HCT116 (cell line): ENCODE measurements at regions not wholly inside any gene's neighbourhood (a gene's known extent, or its start where the extent isn't known, plus 50 kb on each side); places are given as distances from the start of the nearest gene placed in this dataset.

Experiments
- ATAC-seq: fragments of 200-7000 bp; cut with Tn5 transposase; 2 replicates; pipeline ENCODE4 v1.9.1; 2020; ENCODE audit warnings: mild to moderate bottlenecking, moderate library complexity
- BruUV-seq: library from RNA; stranded (reverse); fragments of 400-500 nt; replicated peaks from 2 replicates; lab custom pipeline; 2021; lab: Mats Ljungman, UMichigan
- CTCF ChIA-PET: fragments of 300-600 bp; sonication (Branson Sonifier 250); formaldehyde crosslinking; loops from one replicate; lab custom pipeline; 2021; ENCODE audit warnings: antibody characterized with exemption; lab: Charles Lee
- POLR2A ChIA-PET: fragments of 300-600, 350-600 bp; sonication (Branson Sonifier 250); formaldehyde crosslinking; loops from one replicate; lab custom pipeline; 2021; ENCODE audit warnings: antibody characterized with exemption; lab: Charles Lee
- RAD21 ChIA-PET, 2 experiments: fragments of 300-600 bp; sonication (Branson Sonifier 250); formaldehyde crosslinking; loops; one replicate each; lab custom pipeline; 2023; ENCODE audit warnings: low total read pairs in 2 of 2; ENCODE audit not compliant: uncharacterized antibody in 2 of 2, unreplicated experiment in 2 of 2, low non-redundant PET in 1 of 2; lab: Charles Lee
- DNase-seq: peaks from one replicate; pipeline ENCODE4 v3.0.0-alpha.2; 2010; ENCODE audit warnings: low read depth, low spot score
- H2AFZ ChIP-seq: fragments of 200-600 bp; shearing (Covaris generic), sonication (generic); 2 replicates; pipeline ENCODE4 v1.6.1; 2017; ENCODE audit warnings: low read depth, mixed run types, mixed read lengths, antibody characterized with exemption, low read length; ENCODE audit not compliant: poor library complexity, severe bottlenecking
- H3K27ac ChIP-seq: 2 replicates; pipeline ENCODE4 v1.5.1; 2012; ENCODE audit warnings: low read depth, low read length
- H3K27me3 ChIP-seq: fragments of 200-600 bp; sonication (generic); 2 replicates; pipeline ENCODE4 v1.6.1; 2016; ENCODE audit warnings: mixed run types, low read length, mixed read lengths; ENCODE audit not compliant: insufficient read depth
- H3K36me3 ChIP-seq, 2 experiments: fragments of 200-500 bp in 1 of 2; fragments of 200-600 bp in 1 of 2; sonication (Bioruptor generic) in 1 of 2; sonication (generic) in 1 of 2; 2 replicates each; pipeline versions ENCODE4 v1.5.1 to v1.6.1; 2014 to 2016; ENCODE audit warnings: low read length in 2 of 2, inconsistent platforms in 1 of 2, mixed read lengths in 1 of 2, mixed run types in 1 of 2; ENCODE audit not compliant: insufficient read depth in 2 of 2, control insufficient read depth in 1 of 2
- H3K4me1 ChIP-seq, 2 experiments: fragments of 200-600 bp in 1 of 2; sonication (generic) in 1 of 2; 2 replicates each; pipeline versions ENCODE4 v1.5.1 to v1.6.1; 2012 to 2017; ENCODE audit warnings: low read length in 2 of 2, inconsistent platforms in 1 of 2, mild to moderate bottlenecking in 1 of 2, mixed read lengths in 1 of 2, mixed run types in 1 of 2, moderate library complexity in 1 of 2; ENCODE audit not compliant: insufficient read depth in 2 of 2, control insufficient read depth in 1 of 2
- H3K4me2 ChIP-seq: fragments of 200-600 bp; sonication (generic); 2 replicates; pipeline ENCODE4 v1.6.1; 2017; ENCODE audit warnings: mixed run types, low read length, mixed read lengths
- H3K4me3 ChIP-seq, 2 experiments: fragments of 200-600 bp in 1 of 2; sonication (generic) in 1 of 2; replicated peaks in 1 of 2; 2 replicates each; pipeline ENCODE4 v1.5.1; 2011 to 2016; ENCODE audit warnings: low read length in 2 of 2, control low read depth in 1 of 2, low read depth in 1 of 2, mild to moderate bottlenecking in 1 of 2, mixed read lengths in 1 of 2, mixed run types in 1 of 2
- H3K79me2 ChIP-seq: fragments of 200-600 bp; sonication (generic); 2 replicates; pipeline ENCODE4 v1.6.1; 2017; ENCODE audit warnings: mild to moderate bottlenecking, mixed run types, low read length, moderate library complexity, mixed read lengths; ENCODE audit not compliant: insufficient read depth
- H3K9ac ChIP-seq: fragments of 200-600 bp; sonication (generic); 2 replicates; pipeline ENCODE4 v1.6.1; 2016; ENCODE audit warnings: low read length, mixed read lengths
- H3K9me2 ChIP-seq: fragments of 200-600 bp; sonication (generic), shearing (Covaris generic); 2 replicates; pipeline ENCODE4 v1.6.1; 2017; ENCODE audit warnings: mixed run types, mild to moderate bottlenecking, moderate library complexity; ENCODE audit not compliant: insufficient read depth
- H3K9me3 ChIP-seq, 2 experiments: fragments of 200-500 bp in 1 of 2; fragments of 200-600 bp in 1 of 2; sonication (Bioruptor generic) in 1 of 2; sonication (generic) in 1 of 2; 2 replicates each; pipeline ENCODE4 v1.6.1; 2014 to 2017; ENCODE audit warnings: low read length in 2 of 2, mixed read lengths in 2 of 2, inconsistent platforms in 1 of 2, low read depth in 1 of 2, mild to moderate bottlenecking in 1 of 2, mixed run types in 1 of 2, moderate library complexity in 1 of 2; ENCODE audit not compliant: control insufficient read depth in 1 of 2, insufficient read depth in 1 of 2
- H4K20me1 ChIP-seq: fragments of 200-600 bp; sonication (generic), shearing (Covaris generic); 2 replicates; pipeline ENCODE4 v1.6.1; 2017; ENCODE audit warnings: mixed run types, mild to moderate bottlenecking, moderate library complexity; ENCODE audit not compliant: insufficient read depth
- ATF3 ChIP-seq: IDR thresholded peaks from 2 replicates; pipeline ENCODE4 v1.6.1; 2012
- CBX3 ChIP-seq: IDR thresholded peaks from 2 replicates; pipeline ENCODE4 v1.6.1; 2012; ENCODE audit warnings: low read depth
- CEBPB ChIP-seq: IDR thresholded peaks from 2 replicates; pipeline ENCODE4 v1.6.1; 2012; ENCODE audit warnings: low read depth
- EGR1 ChIP-seq: IDR thresholded peaks from 2 replicates; pipeline ENCODE4 v1.6.1; 2012; ENCODE audit warnings: low read depth
- ELF1 ChIP-seq: IDR thresholded peaks from 2 replicates; pipeline ENCODE4 v1.6.1; 2012; ENCODE audit warnings: low read depth, borderline replicate concordance
- EZH2 ChIP-seq: fragments of 200-600 bp; sonication (generic); IDR thresholded peaks from 2 replicates; pipeline ENCODE4 v1.6.1; 2017; ENCODE audit warnings: antibody characterized with exemption, mixed run types
- EZH2phosphoT487 ChIP-seq: fragments of 200-600 bp; IDR thresholded peaks from 2 replicates; pipeline ENCODE4 v1.6.1; 2018; ENCODE audit warnings: antibody characterized with exemption, borderline replicate concordance
- FOSL1 ChIP-seq: IDR thresholded peaks from 2 replicates; pipeline ENCODE4 v1.6.1; 2012; ENCODE audit warnings: low read depth
- JUND ChIP-seq: IDR thresholded peaks from 2 replicates; pipeline ENCODE4 v1.6.1; 2012
- POLR2AphosphoS5 ChIP-seq: IDR thresholded peaks from 2 replicates; pipeline ENCODE4 v1.6.1; 2011; ENCODE audit warnings: mild to moderate bottlenecking, low read depth, low read length, moderate library complexity
- REST ChIP-seq: IDR thresholded peaks from 2 replicates; pipeline ENCODE4 v1.6.1; 2012; ENCODE audit warnings: low read depth
- TCF7L2 ChIP-seq: IDR thresholded peaks from 2 replicates; pipeline ENCODE4 v1.7.0; 2011; ENCODE audit warnings: borderline replicate concordance, inconsistent platforms; ENCODE audit not compliant: insufficient read depth, insufficient read length; ENCODE audit errors: extremely low read depth
- YY1 ChIP-seq: IDR thresholded peaks from 2 replicates; pipeline ENCODE4 v1.6.1; 2011; ENCODE audit warnings: low read length, low read depth, moderate library complexity, mild to moderate bottlenecking; ENCODE audit not compliant: insufficient replicate concordance; ENCODE audit errors: extremely low read depth
- ZBTB33 ChIP-seq: IDR thresholded peaks from 2 replicates; pipeline ENCODE4 v1.6.1; 2011; ENCODE audit warnings: mild to moderate bottlenecking, low read length, moderate library complexity; ENCODE audit not compliant: insufficient replicate concordance; ENCODE audit errors: extremely low read depth
- ZFX ChIP-seq: fragments of 450-650 bp; IDR thresholded peaks from 2 replicates; pipeline ENCODE4 v1.6.1; 2017
- intact Hi-C: fragments of 100-400 bp; cut with micrococcal nuclease; formaldehyde crosslinking; loops from 2 replicates; pipeline ENCODE4 v1.10.0; 2022
- TF ChIP-seq, protein P1 (sequence below): IDR thresholded peaks from 2 replicates; pipeline ENCODE4 v1.6.1; 2012

GRCh38 chr3:144375088-144375487 lies 403.5 kb downstream of the DIPK2A start (continued):
- no peak for TF ChIP-seq REST
- TF ChIP-seq ZFX, result no peak
- TF ChIP-seq CBX3, result no peak
- TF ChIP-seq JUND, result no peak

DNA sequence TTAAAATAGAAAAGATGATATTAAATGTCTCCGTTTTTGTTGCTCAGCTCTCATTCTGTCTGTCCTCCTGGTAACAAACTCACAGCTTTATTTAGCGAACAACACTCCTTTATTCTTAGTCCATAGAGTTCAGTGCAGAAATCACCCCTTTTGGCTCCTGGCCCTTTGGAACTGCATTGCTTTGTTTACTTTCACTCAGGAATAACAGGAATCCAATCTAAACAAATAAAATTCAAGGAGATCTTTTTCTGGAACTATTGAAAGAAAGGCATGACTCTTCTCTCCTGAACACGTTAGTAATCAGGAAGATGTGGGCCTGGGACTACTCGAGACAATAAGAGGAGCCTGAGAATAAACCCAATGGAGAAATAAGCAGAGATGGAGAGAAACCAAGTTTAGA lies 409.2 kb downstream of the DIPK2A start:
- intact Hi-C loops, result no loop called here
- H3K79me2 ChIP-seq, result no peaks in the 10 kb centered on the region
- ChIA-PET CTCF (no interaction called here), RAD21 (no interaction called here), POLR2A (no interaction called here)
- no peak overlapping the region for H3K9ac ChIP-seq
- no peaks in the 10 kb centered on the region for H3K4me1 ChIP-seq
- no peaks in the 10 kb centered on the region for H4K20me1 ChIP-seq
- H3K9me2 ChIP-seq, result no peaks in the 10 kb centered on the region
- BruUV-seq, result no TSS peak
- DNase-seq, result no peak
- no peak overlapping the region for H3K4me2 ChIP-seq
- H3K4me3 ChIP-seq, result no peak overlapping the region
- H3K27me3 ChIP-seq, result no peaks in the 10 kb centered on the region
- H3K27ac ChIP-seq, result no peak overlapping the region
- H3K9me3 ChIP-seq, result no peaks in the 10 kb centered on the region
- H2AFZ ChIP-seq, result no peak overlapping the region
- no peak for ATAC-seq
- H3K36me3 ChIP-seq, result no peaks in the 10 kb centered on the region
- no peak for TF ChIP-seq POLR2AphosphoS5
- TF ChIP-seq, protein P1, sequence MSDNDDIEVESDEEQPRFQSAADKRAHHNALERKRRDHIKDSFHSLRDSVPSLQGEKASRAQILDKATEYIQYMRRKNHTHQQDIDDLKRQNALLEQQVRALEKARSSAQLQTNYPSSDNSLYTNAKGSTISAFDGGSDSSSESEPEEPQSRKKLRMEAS, result no peak
- no peak for TF ChIP-seq JUND
- TF ChIP-seq EGR1, result no peak
- no peak for TF ChIP-seq EZH2phosphoT487
- TF ChIP-seq ZBTB33, result no peak
- no peak for TF ChIP-seq CEBPB
- no peak for TF ChIP-seq ATF3
- no peak for TF ChIP-seq ELF1
- no peak for TF ChIP-seq YY1
- TF ChIP-seq CBX3, result no peak
- TF ChIP-seq FOSL1, result no peak
- no peak for TF ChIP-seq REST
- TF ChIP-seq TCF7L2, result no peak
- no peak for TF ChIP-seq EZH2
